SH-SY5Y (cell line): ENCODE measurements at regions not wholly inside any gene's neighbourhood (a gene's known extent, or its start where the extent isn't known, plus 50 kb on each side); places are given as distances from the start of the nearest gene placed in this dataset.

Experiments used
- GATA2 ChIP-seq: IDR thresholded peaks from 2 replicates; pipeline ENCODE4 v1.6.1; 2011; ENCODE audit warnings: mild to moderate bottlenecking, low read depth, low read length
- GATA3 ChIP-seq: IDR thresholded peaks from 2 replicates; pipeline ENCODE4 v1.6.1; 2011; ENCODE audit warnings: low read depth, mild to moderate bottlenecking, low read length, moderate library complexity

DNA sequence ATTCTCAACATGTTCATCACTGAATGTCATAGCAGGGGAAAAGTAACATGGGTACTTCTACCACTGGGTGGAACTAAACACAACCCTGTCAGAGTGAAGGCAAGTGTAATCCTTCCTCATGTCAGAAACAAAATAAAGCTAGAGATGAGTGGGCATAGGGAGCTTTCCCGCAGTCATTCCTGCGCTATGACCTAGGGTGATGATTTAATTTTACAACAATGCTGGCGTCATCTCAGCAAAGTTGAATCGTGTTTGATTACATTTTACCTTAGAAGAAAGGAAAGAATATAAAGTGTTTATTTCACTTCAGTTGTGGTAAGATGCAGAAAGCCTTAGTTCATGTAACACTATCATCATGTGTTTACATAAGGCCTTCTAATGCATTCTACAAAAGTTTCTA is 355.6 kb downstream of the METTL15 start:
- TF ChIP-seq GATA2 (no peak), GATA3 (no peak)
